IPS-15b (cell line): ENCODE measurements at regions not wholly inside any gene's neighbourhood (a gene's known extent, or its start where the extent isn't known, plus 50 kb on each side); places are given as distances from the start of the nearest gene placed in this dataset.
"Not testable (repeated sequence)": the region's sequence is repeated elsewhere in the genome, so short reads cannot be mapped to it uniquely, and the experiment has no call there.

Experiments
- H3K27me3 ChIP-seq: one replicate; pipeline ENCODE4 v1.6.1; 2013; ENCODE audit warnings: low read length; ENCODE audit not compliant: control insufficient read depth, insufficient read depth
- H3K36me3 ChIP-seq: one replicate; pipeline ENCODE4 v1.6.1; 2013; ENCODE audit warnings: low read length; ENCODE audit not compliant: control insufficient read depth, insufficient read depth
- H3K4me1 ChIP-seq: one replicate; pipeline ENCODE4 v1.6.1; 2013; ENCODE audit warnings: mild to moderate bottlenecking, low read length; ENCODE audit not compliant: control insufficient read depth, insufficient read depth
- H3K4me3 ChIP-seq: one replicate; pipeline ENCODE4 v1.5.1; 2013; ENCODE audit warnings: low read depth, low read length
- H3K9ac ChIP-seq: one replicate; pipeline ENCODE4 v1.6.1; 2013; ENCODE audit warnings: low read depth, mild to moderate bottlenecking, low read length
- H3K9me3 ChIP-seq: one replicate; pipeline ENCODE4 v1.6.1; 2013; ENCODE audit warnings: mild to moderate bottlenecking, low read length; ENCODE audit not compliant: control insufficient read depth, insufficient read depth

DNA sequence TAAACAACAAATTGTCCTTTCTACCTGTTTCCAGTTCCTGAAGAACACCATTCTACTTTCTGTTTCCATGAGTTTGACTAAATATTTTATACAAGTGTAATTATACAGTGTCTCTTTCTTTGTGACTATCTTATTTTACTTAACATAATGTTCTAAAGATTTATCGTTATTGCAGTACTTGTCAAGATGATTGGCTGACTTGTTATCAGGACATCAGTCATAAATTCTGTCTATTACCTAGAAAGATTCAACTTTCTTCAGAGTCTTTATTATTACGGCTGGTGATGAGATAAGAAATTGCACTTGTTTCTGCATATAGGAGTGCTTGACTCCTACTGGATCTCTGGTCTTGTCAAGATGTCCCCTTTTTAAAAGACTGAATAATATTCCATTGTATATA lies 93.9 kb upstream of the ZNF92 start:
- Histone ChIP-seq H3K4me3 (no peak overlapping the region), H3K4me1 (no peaks in the 10 kb centered on the region), H3K36me3 (no peaks in the 10 kb centered on the region), H3K9ac (no peak overlapping the region), H3K27me3 (no peaks in the 10 kb centered on the region), H3K9me3 (no peaks in the 10 kb centered on the region)

GRCh38 chr7:65276822-65277221 lies 96.8 kb upstream of the ZNF92 start:
- Histone ChIP-seq H3K9ac (no peak overlapping the region), H3K9me3 (no peaks in the 10 kb centered on the region), H3K36me3 (no peaks in the 10 kb centered on the region), H3K4me1 (no peaks in the 10 kb centered on the region), H3K4me3 (no peak overlapping the region), H3K27me3 (no peaks in the 10 kb centered on the region)

- not testable (repeated sequence) for H3K9me3 ChIP-seq, H3K9ac ChIP-seq, H3K4me1 ChIP-seq, H3K36me3 ChIP-seq, H3K4me3 ChIP-seq
- H3K27me3 ChIP-seq, result peaks cover 12% of the 10 kb centered on the region
Observed at GRCh38 chr7:65271502-65271901, 102.2 kb upstream of the ZNF92 start.

DNA sequence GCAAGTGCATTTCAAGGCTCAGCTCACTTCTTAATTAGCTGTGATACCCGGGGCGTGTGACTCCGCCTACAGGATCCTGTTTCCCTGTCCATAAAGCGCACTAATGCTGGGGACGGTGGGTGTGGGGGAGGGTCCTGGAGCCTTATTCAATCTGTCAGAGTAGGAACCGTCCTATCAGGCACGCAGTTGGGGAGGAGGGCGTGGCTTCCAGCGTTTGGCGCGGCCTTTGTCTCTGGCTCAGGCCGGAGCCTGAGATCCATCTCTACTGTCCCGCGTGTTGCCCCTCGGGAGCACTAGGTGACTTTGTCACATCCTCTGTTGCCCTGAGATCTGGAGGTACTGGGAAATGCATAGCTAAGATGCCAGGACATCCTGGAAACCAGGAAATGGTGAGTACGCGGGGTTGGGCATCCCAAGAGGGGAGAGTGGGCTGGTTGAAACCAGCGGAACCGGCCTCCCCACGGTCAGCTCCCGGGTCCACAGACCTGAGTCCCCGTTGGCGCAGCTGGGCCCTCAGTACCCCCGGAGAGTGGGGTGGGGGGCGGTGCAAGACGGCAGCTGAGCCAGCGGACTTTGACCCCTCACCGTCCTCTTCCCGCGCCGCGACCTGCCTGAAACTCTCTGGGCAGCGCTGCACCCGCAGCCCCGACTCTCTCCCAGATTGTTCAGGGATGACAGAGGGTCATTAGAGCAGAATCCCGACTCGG lies 104.4 kb upstream of the ZNF92 start:
- Histone ChIP-seq H3K4me3 (peak overlapping the region; percentile 98), H3K9me3 (no peaks in the 10 kb centered on the region), H3K4me1 (peaks cover 9% of the 10 kb centered on the region), H3K27me3 (peaks cover 12% of the 10 kb centered on the region), H3K36me3 (no peaks in the 10 kb centered on the region), H3K9ac (peak overlapping the region; percentile 88)

GRCh38 chr7:65268782-65269149 lies 104.9 kb upstream of the ZNF92 start:
- H3K4me3 ChIP-seq, result peak overlapping the region; percentile 98
- peaks cover 9% of the 10 kb centered on the region for H3K4me1 ChIP-seq
- no peak overlapping the region for H3K9ac ChIP-seq
- H3K27me3 ChIP-seq, result peaks cover 12% of the 10 kb centered on the region
- no peaks in the 10 kb centered on the region for H3K9me3 ChIP-seq
- no peaks in the 10 kb centered on the region for H3K36me3 ChIP-seq

DNA sequence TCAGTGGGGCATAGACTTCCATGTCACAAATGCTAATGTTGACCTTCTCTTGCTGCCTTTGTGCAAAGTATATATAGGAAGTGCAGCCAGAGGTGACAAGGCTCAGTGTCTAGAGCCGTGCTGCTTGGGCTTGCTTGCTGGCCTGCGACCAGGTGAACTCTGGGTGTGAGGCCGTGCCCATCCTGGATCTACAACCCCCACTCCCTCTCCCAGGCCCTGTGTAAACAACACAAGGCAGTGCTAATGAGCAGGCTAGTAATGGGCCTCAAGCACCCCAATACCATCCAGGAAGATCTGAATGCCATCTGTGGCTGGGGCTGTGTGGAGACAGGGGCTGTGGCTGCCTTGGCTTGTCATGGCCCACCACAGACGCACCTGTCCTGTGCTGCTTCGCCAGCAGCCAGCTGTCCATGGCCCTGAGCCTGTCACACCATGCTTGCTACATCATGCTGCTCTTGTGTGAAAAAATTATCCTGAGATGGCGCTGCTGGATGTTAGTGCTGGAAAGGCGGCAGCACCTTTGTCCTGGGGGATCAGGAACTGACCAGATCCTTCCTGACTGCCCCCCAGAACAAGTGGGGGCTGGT lies 107.6 kb upstream of the ZNF92 start:
- H3K9ac ChIP-seq, result no peak overlapping the region
- H3K4me1 ChIP-seq, result peaks cover 9% of the 10 kb centered on the region
- no peaks in the 10 kb centered on the region for H3K36me3 ChIP-seq
- peaks cover 15% of the 10 kb centered on the region for H3K27me3 ChIP-seq
- H3K9me3 ChIP-seq, result no peaks in the 10 kb centered on the region
- no peak overlapping the region for H3K4me3 ChIP-seq

DNA sequence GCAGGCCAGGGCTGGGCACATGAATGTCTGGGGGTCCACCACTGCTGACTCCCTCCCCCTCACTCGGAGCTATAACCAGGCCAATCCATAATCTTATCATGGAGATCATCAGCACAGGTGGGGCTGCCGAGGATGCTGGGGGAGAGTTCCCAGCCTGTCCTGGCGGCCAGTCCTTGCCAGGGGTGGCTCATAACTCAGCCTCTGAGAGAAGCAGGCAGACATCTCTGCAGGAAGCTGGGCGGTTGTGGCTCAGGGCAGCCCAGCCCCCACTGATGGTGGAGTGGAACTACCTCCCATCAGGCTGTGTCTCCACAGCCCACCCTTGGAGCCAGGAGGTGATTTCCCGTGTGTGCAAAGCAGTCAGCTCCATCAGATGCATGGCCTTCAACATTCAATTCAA lies 109.4 kb upstream of the ZNF92 start:
- H3K9ac ChIP-seq, result no peak overlapping the region
- H3K4me3 ChIP-seq, result no peak overlapping the region
- peaks cover 3% of the 10 kb centered on the region for H3K27me3 ChIP-seq
- H3K4me1 ChIP-seq, result peaks cover 9% of the 10 kb centered on the region
- H3K36me3 ChIP-seq, result no peaks in the 10 kb centered on the region
- H3K9me3 ChIP-seq, result no peaks in the 10 kb centered on the region

- H3K9me3 ChIP-seq, H3K9ac ChIP-seq, H3K4me3 ChIP-seq, H3K4me1 ChIP-seq, H3K27me3 ChIP-seq, H3K36me3 ChIP-seq: not testable (repeated sequence)
Observed at GRCh38 chr7:65260673-65261072, 113.0 kb upstream of the ZNF92 start.

- not testable (repeated sequence) for H3K9me3 ChIP-seq, H3K27me3 ChIP-seq, H3K36me3 ChIP-seq, H3K9ac ChIP-seq, H3K4me1 ChIP-seq, H3K4me3 ChIP-seq
Observed at GRCh38 chr7:65259864-65260525, 113.7 kb upstream of the ZNF92 start.

GRCh38 chr7:65254061-65254460 lies 119.6 kb upstream of the ZNF92 start:
- Histone ChIP-seq H3K4me3 (no peak overlapping the region), H3K4me1 (peaks cover 4% of the 10 kb centered on the region), H3K9me3 (no peaks in the 10 kb centered on the region), H3K36me3 (no peaks in the 10 kb centered on the region), H3K27me3 (no peaks in the 10 kb centered on the region), H3K9ac (no peak overlapping the region)

GRCh38 chr7:65251851-65252620 lies 121.6 kb upstream of the ZNF92 start:
- H3K9me3 ChIP-seq, result no peaks in the 10 kb centered on the region
- peaks cover 4% of the 10 kb centered on the region for H3K4me1 ChIP-seq
- no peaks in the 10 kb centered on the region for H3K36me3 ChIP-seq
- H3K27me3 ChIP-seq, result no peaks in the 10 kb centered on the region
- H3K9ac ChIP-seq, result peak overlapping the region; percentile 4
- H3K4me3 ChIP-seq, result peak overlapping the region; percentile 84
